ENCODE measurements at regions not wholly inside any gene's neighbourhood (a gene's known extent, or its start where the extent isn't known, plus 50 kb on each side); places are given as distances from the start of the nearest gene placed in this dataset.

DNA sequence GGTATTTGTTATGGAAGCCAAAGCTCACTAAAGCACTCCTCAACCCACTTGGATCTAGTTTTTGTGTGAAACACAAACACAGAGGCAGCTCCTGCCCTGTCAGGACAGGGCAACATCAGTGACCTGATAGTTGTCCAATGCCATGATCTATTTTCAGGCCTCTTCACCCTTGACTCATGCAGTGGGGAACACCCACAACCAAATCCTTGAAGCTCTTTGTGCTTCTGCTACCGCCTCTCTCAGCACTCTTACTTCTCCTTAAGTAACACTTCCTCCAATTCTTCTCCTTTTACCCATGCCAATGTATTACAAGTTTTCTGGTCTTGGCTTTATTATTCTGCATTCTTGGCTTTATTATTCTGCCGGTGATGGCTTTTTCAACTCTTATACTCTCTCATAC lies 425.3 kb downstream of the INHBA start:
- TF ChIP-seq, protein P1, sequence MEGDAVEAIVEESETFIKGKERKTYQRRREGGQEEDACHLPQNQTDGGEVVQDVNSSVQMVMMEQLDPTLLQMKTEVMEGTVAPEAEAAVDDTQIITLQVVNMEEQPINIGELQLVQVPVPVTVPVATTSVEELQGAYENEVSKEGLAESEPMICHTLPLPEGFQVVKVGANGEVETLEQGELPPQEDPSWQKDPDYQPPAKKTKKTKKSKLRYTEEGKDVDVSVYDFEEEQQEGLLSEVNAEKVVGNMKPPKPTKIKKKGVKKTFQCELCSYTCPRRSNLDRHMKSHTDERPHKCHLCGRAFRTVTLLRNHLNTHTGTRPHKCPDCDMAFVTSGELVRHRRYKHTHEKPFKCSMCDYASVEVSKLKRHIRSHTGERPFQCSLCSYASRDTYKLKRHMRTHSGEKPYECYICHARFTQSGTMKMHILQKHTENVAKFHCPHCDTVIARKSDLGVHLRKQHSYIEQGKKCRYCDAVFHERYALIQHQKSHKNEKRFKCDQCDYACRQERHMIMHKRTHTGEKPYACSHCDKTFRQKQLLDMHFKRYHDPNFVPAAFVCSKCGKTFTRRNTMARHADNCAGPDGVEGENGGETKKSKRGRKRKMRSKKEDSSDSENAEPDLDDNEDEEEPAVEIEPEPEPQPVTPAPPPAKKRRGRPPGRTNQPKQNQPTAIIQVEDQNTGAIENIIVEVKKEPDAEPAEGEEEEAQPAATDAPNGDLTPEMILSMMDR (IDR thresholded peaks at IDR 0.05), result no peak
- no peak for TF ChIP-seq POLR2A (IDR thresholded peaks at IDR 0.05)
- TF ChIP-seq EP300 (IDR thresholded peaks at IDR 0.05), result no peak
